ENCODE measurements at regions not wholly inside any gene's neighbourhood (a gene's known extent, or its start where the extent isn't known, plus 50 kb on each side); places are given as distances from the start of the nearest gene placed in this dataset.

GRCh38 chr1:229828461-229828860 is 202.4 kb downstream of the URB2 start:
- DNase-seq, result no peak

GRCh38 chr1:229832695-229833094 is 206.6 kb downstream of the URB2 start:
- no peak for DNase-seq

- DNase-seq, result no peak
These were observed 208.2 kb downstream of the URB2 start for GRCh38 chr1:229834230-229834629.

- no peak for DNase-seq
These were observed 209.2 kb downstream of the URB2 start for GRCh38 chr1:229835226-229835625.

GRCh38 chr1:229836324-229836723 is 210.3 kb downstream of the URB2 start:
- DNase-seq, result no peak

GRCh38 chr1:229838204-229838603 is 212.2 kb downstream of the URB2 start:
- no peak for DNase-seq

- DNase-seq, result no peak
These were observed 213.8 kb downstream of the URB2 start for GRCh38 chr1:229839800-229840199.

- no peak for DNase-seq
These were observed 215.2 kb downstream of the URB2 start for GRCh38 chr1:229841230-229841629.

GRCh38 chr1:229842302-229843255 is 216.5 kb downstream of the URB2 start:
- DNase-seq, result no peak

- no peak for DNase-seq
These were observed 217.7 kb downstream of the URB2 start for GRCh38 chr1:229843627-229844238.

- DNase-seq, result no peak
These were observed 218.6 kb downstream of the URB2 start for GRCh38 chr1:229844675-229845074.

GRCh38 chr1:229845410-229846138 is 219.5 kb downstream of the URB2 start:
- DNase-seq, result no peak

- DNase-seq, result no peak
These were observed 220.3 kb downstream of the URB2 start for GRCh38 chr1:229846351-229846750.

- DNase-seq, result peak in 1 of 2 experiments; percentile 31
These were observed 218.0 kb upstream of the GALNT2 start for GRCh38 chr1:229848752-229849677.

GRCh38 chr1:229851511-229851910 is 215.5 kb upstream of the GALNT2 start:
- no peak for DNase-seq

GRCh38 chr1:229853751-229854150 is 213.3 kb upstream of the GALNT2 start:
- DNase-seq, result no peak

GRCh38 chr1:229854620-229855019 is 212.4 kb upstream of the GALNT2 start:
- no peak for DNase-seq

- DNase-seq, result no peak
These were observed 210.9 kb upstream of the GALNT2 start for GRCh38 chr1:229856009-229856650.

GRCh38 chr1:229857585-229857984 is 209.5 kb upstream of the GALNT2 start:
- DNase-seq, result no peak

- no peak for DNase-seq
These were observed 208.0 kb upstream of the GALNT2 start for GRCh38 chr1:229859026-229859425.

GRCh38 chr1:229860926-229861325 is 206.1 kb upstream of the GALNT2 start:
- DNase-seq, result no peak
